ENCODE measurements at regions not wholly inside any gene's neighbourhood (a gene's known extent, or its start where the extent isn't known, plus 50 kb on each side); places are given as distances from the start of the nearest gene placed in this dataset.

GRCh38 chr13:63554157-63554556 lies 2138.5 kb upstream of the PCDH20 start:
- ATAC-seq: no peak
- POLR2A ChIA-PET: no interaction called here
- CTCF ChIA-PET: no interaction called here

GRCh38 chr13:63551731-63552130 lies 2136.1 kb upstream of the PCDH20 start:
- POLR2A ChIA-PET: no interaction called here
- H2AFZ ChIP-seq (ENCODE audit: low read depth, low read length, poor library complexity, severe bottlenecking): peak overlapping the region; percentile 33
- no peaks in the 10 kb centered on the region for H3K9me3 ChIP-seq (ENCODE audit: control insufficient read depth in 1 of 2, insufficient read depth in 1 of 2, low read depth in 1 of 2, low read length in 2 of 2)
- ATAC-seq (no peak), DNase-seq (ENCODE audit: low read depth, low spot score) (no peak)
- CTCF ChIA-PET: no interaction called here
- no peaks in the 10 kb centered on the region for H3K27me3 ChIP-seq (ENCODE audit: insufficient read depth, low read length)
- H3K4me1 ChIP-seq (ENCODE audit: control insufficient read depth in 1 of 2, insufficient read depth in 2 of 2, low read length in 2 of 2): no peaks in the 10 kb centered on the region
- no peaks in the 10 kb centered on the region for H3K79me2 ChIP-seq (ENCODE audit: insufficient read depth, low read length)
- intact Hi-C loops (cut with micrococcal nuclease): no loop called here
- no TSS peak for BruUV-seq (replicated peaks)
- no peak overlapping the region for H3K27ac ChIP-seq (ENCODE audit: low read depth, low read length)
- no peaks in the 10 kb centered on the region for H3K36me3 ChIP-seq (ENCODE audit: control insufficient read depth in 1 of 2, insufficient read depth in 2 of 2, low read length in 2 of 2)
- no peaks in the 10 kb centered on the region; the same call in 1 of the 2 replicates for H4K20me1 ChIP-seq (ENCODE audit: insufficient read depth)
- no peak overlapping the region for H3K9ac ChIP-seq (ENCODE audit: low read length)
- no peak overlapping the region for H3K4me2 ChIP-seq (ENCODE audit: low read length)
- no peak overlapping the region for H3K4me3 ChIP-seq (replicated peaks in 1 of 2; ENCODE audit: low read depth in 1 of 2, low read length in 2 of 2)
- TF ChIP-seq JUND (IDR thresholded peaks at IDR 0.05) (no peak), EGR1 (IDR thresholded peaks at IDR 0.05; ENCODE audit: low read depth) (no peak), RAD21 (IDR thresholded peaks at IDR 0.05; ENCODE audit: low read depth) (no peak), EZH2phosphoT487 (IDR thresholded peaks at IDR 0.05; ENCODE audit: borderline replicate concordance) (no peak), POLR2AphosphoS5 (IDR thresholded peaks at IDR 0.05; ENCODE audit: low read depth, low read length) (no peak), SRF (IDR thresholded peaks at IDR 0.05; ENCODE audit: low read depth) (no peak), ZFX (IDR thresholded peaks at IDR 0.05) (no peak), YY1 (IDR thresholded peaks at IDR 0.05; ENCODE audit: extremely low read depth, insufficient replicate concordance, low read depth, low read length) (no peak), REST (IDR thresholded peaks at IDR 0.05; ENCODE audit: low read depth) (no peak), CTCF (IDR thresholded peaks at IDR 0.05 in 2 of 3, conservative IDR thresholded peaks at IDR 0.05 in 1 of 3; ENCODE audit: borderline replicate concordance in 1 of 3, insufficient read depth in 1 of 3, low read depth in 2 of 3, low read length in 2 of 3) (no peak)
- no peaks in the 10 kb centered on the region for H3K9me2 ChIP-seq (ENCODE audit: insufficient read depth)
- RAD21 ChIA-PET (ENCODE audit: low non-redundant PET in 1 of 2, low total read pairs in 2 of 2, uncharacterized antibody in 2 of 2, unreplicated experiment in 2 of 2): no interaction called here

More at GRCh38 chr13:63554157-63554556, 2138.5 kb upstream of the PCDH20 start:
- Histone ChIP-seq H2AFZ (ENCODE audit: low read depth, low read length, poor library complexity, severe bottlenecking) (no peak overlapping the region), H3K27ac (ENCODE audit: low read depth, low read length) (no peak overlapping the region), H3K4me1 (ENCODE audit: control insufficient read depth in 1 of 2, insufficient read depth in 2 of 2, low read length in 2 of 2) (no peaks in the 10 kb centered on the region), H3K9me3 (ENCODE audit: control insufficient read depth in 1 of 2, insufficient read depth in 1 of 2, low read depth in 1 of 2, low read length in 2 of 2) (no peaks in the 10 kb centered on the region), H3K36me3 (ENCODE audit: control insufficient read depth in 1 of 2, insufficient read depth in 2 of 2, low read length in 2 of 2) (no peaks in the 10 kb centered on the region), H3K4me3 (replicated peaks in 1 of 2; ENCODE audit: low read depth in 1 of 2, low read length in 2 of 2) (no peak overlapping the region), H4K20me1 (ENCODE audit: insufficient read depth) (no peaks in the 10 kb centered on the region; the same call in 1 of the 2 replicates), H3K4me2 (ENCODE audit: low read length) (no peak overlapping the region), H3K27me3 (ENCODE audit: insufficient read depth, low read length) (no peaks in the 10 kb centered on the region), H3K9ac (ENCODE audit: low read length) (no peak overlapping the region), H3K79me2 (ENCODE audit: insufficient read depth, low read length) (no peaks in the 10 kb centered on the region), H3K9me2 (ENCODE audit: insufficient read depth) (no peaks in the 10 kb centered on the region)
- no TSS peak for BruUV-seq (replicated peaks)
- TF ChIP-seq SRF (IDR thresholded peaks at IDR 0.05; ENCODE audit: low read depth): no peak
- TF ChIP-seq CBX3 (IDR thresholded peaks at IDR 0.05; ENCODE audit: low read depth): no peak
- no peak for TF ChIP-seq RAD21 (IDR thresholded peaks at IDR 0.05; ENCODE audit: low read depth)
- TF ChIP-seq EZH2phosphoT487 (IDR thresholded peaks at IDR 0.05; ENCODE audit: borderline replicate concordance): no peak
- RAD21 ChIA-PET (ENCODE audit: low non-redundant PET in 1 of 2, low total read pairs in 2 of 2, uncharacterized antibody in 2 of 2, unreplicated experiment in 2 of 2): no interaction called here
- no peak for DNase-seq (ENCODE audit: low read depth, low spot score)
- intact Hi-C loops (cut with micrococcal nuclease): no loop called here

Data from HCT116 (cell line).